ENCODE measurements at regions not wholly inside any gene's neighbourhood (a gene's known extent, or its start where the extent isn't known, plus 50 kb on each side); places are given as distances from the start of the nearest gene placed in this dataset.

GRCh38 chr16:62404842-62405611, 368.8 kb upstream of the CDH8 start:
- DNase-seq (ENCODE audit: low read depth, low spot score): no peak
- in situ Hi-C loops (cut with HindIII; ENCODE audit: low sequenced_read_pairs): no loop called here
- TF ChIP-seq CTCF (IDR thresholded peaks at IDR 0.05; ENCODE audit: low read depth, low read length): no peak
- H3K4me3 ChIP-seq (ENCODE audit: low read depth, low read length): no peak overlapping the region

GRCh38 chr16:62392698-62393097, 356.5 kb upstream of the CDH8 start:
- no peak for DNase-seq (ENCODE audit: low read depth, low spot score)
- in situ Hi-C loops (cut with HindIII; ENCODE audit: low sequenced_read_pairs): no loop called here
- TF ChIP-seq CTCF (IDR thresholded peaks at IDR 0.05; ENCODE audit: low read depth, low read length): no peak
- no peak overlapping the region for H3K4me3 ChIP-seq (ENCODE audit: low read depth, low read length)

DNA sequence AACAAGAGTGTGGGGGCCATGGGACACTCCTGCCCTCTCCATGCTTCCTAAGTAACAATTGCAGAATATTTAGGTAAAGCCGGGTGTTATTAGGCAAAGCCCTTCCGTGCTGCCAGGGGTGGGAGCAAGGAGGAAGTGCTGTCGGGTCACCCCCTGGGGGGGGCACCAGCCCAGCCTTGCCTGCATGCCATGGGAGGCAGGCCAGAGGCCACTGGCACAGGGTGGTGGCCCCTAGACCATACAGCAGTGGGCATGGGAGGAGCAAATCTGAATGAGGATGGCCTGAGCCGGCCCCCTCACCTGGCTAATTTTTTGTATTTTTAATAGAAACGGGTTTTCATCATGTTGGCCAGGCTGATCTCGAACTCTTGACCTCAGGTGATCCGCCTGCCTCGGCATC, 355.7 kb upstream of the CDH8 start:
- DNase-seq (ENCODE audit: low read depth, low spot score): no peak
- TF ChIP-seq CTCF (IDR thresholded peaks at IDR 0.05; ENCODE audit: low read depth, low read length): no peak
- no peak overlapping the region for H3K4me3 ChIP-seq (ENCODE audit: low read depth, low read length)
- in situ Hi-C loops (cut with HindIII; ENCODE audit: low sequenced_read_pairs): no loop called here

GRCh38 chr16:62391134-62391533, 354.9 kb upstream of the CDH8 start:
- in situ Hi-C loops (cut with HindIII; ENCODE audit: low sequenced_read_pairs): no loop called here
- DNase-seq (ENCODE audit: low read depth, low spot score): no peak
- TF ChIP-seq CTCF (IDR thresholded peaks at IDR 0.05; ENCODE audit: low read depth, low read length): no peak
- no peak overlapping the region for H3K4me3 ChIP-seq (ENCODE audit: low read depth, low read length)

- TF ChIP-seq CTCF (IDR thresholded peaks at IDR 0.05; ENCODE audit: low read depth, low read length): no peak
- no peak overlapping the region for H3K4me3 ChIP-seq (ENCODE audit: low read depth, low read length)
- DNase-seq (ENCODE audit: low read depth, low spot score): no peak
- in situ Hi-C loops (cut with HindIII; ENCODE audit: low sequenced_read_pairs): no loop called here
Measured at GRCh38 chr16:62390214-62390613, 354.0 kb upstream of the CDH8 start.

GRCh38 chr16:62386411-62386810, 350.2 kb upstream of the CDH8 start:
- DNase-seq (ENCODE audit: low read depth, low spot score): no peak
- TF ChIP-seq CTCF (IDR thresholded peaks at IDR 0.05; ENCODE audit: low read depth, low read length): no peak
- in situ Hi-C loops (cut with HindIII; ENCODE audit: low sequenced_read_pairs): no loop called here
- no peak overlapping the region for H3K4me3 ChIP-seq (ENCODE audit: low read depth, low read length)
